ENCODE measurements at regions not wholly inside any gene's neighbourhood (a gene's known extent, or its start where the extent isn't known, plus 50 kb on each side); places are given as distances from the start of the nearest gene placed in this dataset.
"Not testable (repeated sequence)": the region's sequence is repeated elsewhere in the genome, so short reads cannot be mapped to it uniquely, and the experiment has no call there.

GRCh38 chr7:16369855-16370254 lies 51.5 kb downstream of the CRPPA start:
- ChIA-PET CTCF (no interaction called here), POLR2A (no interaction called here)
- no peaks in the 10 kb centered on the region for H3K36me3 Mint-ChIP-seq (ENCODE audit: low read depth)
- H3K9me3 Mint-ChIP-seq, result no peaks in the 10 kb centered on the region
- H3K27ac Mint-ChIP-seq, result no peak overlapping the region
- no peak overlapping the region for H3K4me3 Mint-ChIP-seq
- no peak for DNase-seq
- H3K27me3 Mint-ChIP-seq, result no peaks in the 10 kb centered on the region
- no peaks in the 10 kb centered on the region for H3K4me1 Mint-ChIP-seq

DNA sequence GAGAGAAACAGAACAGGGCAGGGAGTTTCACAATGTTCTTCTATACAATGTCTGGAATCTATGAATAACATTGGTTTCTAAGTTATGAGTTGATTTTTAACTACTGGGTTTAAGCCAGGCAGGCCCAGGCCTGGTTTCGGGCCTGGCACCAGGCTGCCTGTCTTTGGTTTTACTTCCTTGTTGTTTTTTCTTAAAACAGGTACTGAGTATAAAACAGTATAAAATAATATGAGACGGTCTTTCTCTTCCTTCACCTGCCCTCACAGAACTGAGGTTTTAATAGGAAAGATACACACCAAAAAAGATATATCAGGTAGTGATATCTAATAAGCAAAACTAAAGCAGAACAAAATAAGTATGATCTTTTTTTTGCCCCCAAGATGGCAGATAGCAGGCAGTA lies 52.0 kb downstream of the CRPPA start:
- H3K9me3 Mint-ChIP-seq; H3K4me3 Mint-ChIP-seq; POLR2A ChIA-PET; DNase-seq; H3K36me3 Mint-ChIP-seq (ENCODE audit: low read depth); H3K27me3 Mint-ChIP-seq; H3K4me1 Mint-ChIP-seq; H3K27ac Mint-ChIP-seq; CTCF ChIA-PET: not testable (repeated sequence)

GRCh38 chr7:16368885-16369284 lies 52.5 kb downstream of the CRPPA start:
- H3K4me1 Mint-ChIP-seq, result no peaks in the 10 kb centered on the region
- no peaks in the 10 kb centered on the region for H3K27me3 Mint-ChIP-seq
- CTCF ChIA-PET, result no interaction called here
- H3K4me3 Mint-ChIP-seq, result no peak overlapping the region
- no peak for DNase-seq
- H3K36me3 Mint-ChIP-seq (ENCODE audit: low read depth), result no peaks in the 10 kb centered on the region
- H3K9me3 Mint-ChIP-seq, result no peaks in the 10 kb centered on the region
- H3K27ac Mint-ChIP-seq, result no peak overlapping the region
- POLR2A ChIA-PET, result no interaction called here

GRCh38 chr7:16367115-16367514 lies 54.2 kb downstream of the CRPPA start:
- H3K4me3 Mint-ChIP-seq, result no peak overlapping the region
- ChIA-PET POLR2A (no interaction called here), CTCF (no interaction called here)
- no peaks in the 10 kb centered on the region for H3K4me1 Mint-ChIP-seq
- H3K9me3 Mint-ChIP-seq, result no peaks in the 10 kb centered on the region
- H3K36me3 Mint-ChIP-seq (ENCODE audit: low read depth), result no peaks in the 10 kb centered on the region
- DNase-seq, result no peak
- no peaks in the 10 kb centered on the region for H3K27me3 Mint-ChIP-seq
- H3K27ac Mint-ChIP-seq, result no peak overlapping the region

DNA sequence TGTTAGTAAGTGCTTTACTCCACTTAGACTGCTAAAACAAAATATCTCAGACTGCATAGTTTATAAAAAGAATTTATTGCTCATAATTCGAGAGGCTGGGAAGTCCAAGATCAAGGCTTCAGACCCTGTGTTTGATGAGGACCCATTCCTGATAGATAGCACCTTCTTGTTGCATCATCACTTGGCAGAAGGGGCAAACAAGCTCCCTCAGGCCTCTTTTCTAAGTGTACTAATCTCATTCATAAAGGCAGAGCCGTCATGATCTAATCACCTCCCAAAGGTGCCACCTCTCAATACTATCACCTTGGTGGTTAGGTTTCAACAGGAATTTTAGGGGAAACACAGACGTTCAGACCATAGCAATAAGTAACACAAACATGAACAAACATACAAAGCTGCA lies 55.4 kb downstream of the CRPPA start:
- no peaks in the 10 kb centered on the region for H3K9me3 Mint-ChIP-seq
- no peak overlapping the region for H3K4me3 Mint-ChIP-seq
- ChIA-PET POLR2A (no interaction called here), CTCF (no interaction called here)
- no peaks in the 10 kb centered on the region for H3K27me3 Mint-ChIP-seq
- H3K36me3 Mint-ChIP-seq (ENCODE audit: low read depth), result no peaks in the 10 kb centered on the region
- no peak overlapping the region for H3K27ac Mint-ChIP-seq
- no peak for DNase-seq
- no peaks in the 10 kb centered on the region for H3K4me1 Mint-ChIP-seq

DNA sequence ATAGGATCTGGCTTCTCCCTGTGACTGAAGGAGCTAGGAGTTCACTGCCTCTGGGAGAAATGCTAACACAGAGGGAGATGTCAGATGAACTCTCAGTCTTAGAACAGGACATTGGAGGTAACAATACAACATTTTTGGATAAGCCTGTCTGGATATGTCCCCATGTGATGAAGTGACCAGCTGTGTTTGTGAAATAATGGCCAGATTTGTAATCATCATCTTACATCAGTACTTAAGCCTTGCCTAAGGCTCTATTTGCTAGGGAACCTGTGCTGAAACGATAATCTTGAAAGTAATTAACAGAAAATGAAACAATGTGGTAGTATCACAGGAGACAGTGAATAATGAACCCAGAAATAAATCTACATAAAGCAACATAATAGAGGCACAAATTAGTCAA lies 56.2 kb downstream of the CRPPA start:
- Mint-ChIP-seq H3K27me3 (no peaks in the 10 kb centered on the region), H3K9me3 (no peaks in the 10 kb centered on the region), H3K4me1 (no peaks in the 10 kb centered on the region), H3K27ac (no peak overlapping the region), H3K36me3 (ENCODE audit: low read depth) (no peaks in the 10 kb centered on the region), H3K4me3 (no peak overlapping the region)
- CTCF ChIA-PET, result no interaction called here
- no peak for DNase-seq
- POLR2A ChIA-PET, result no interaction called here

GRCh38 chr7:16359216-16359615 lies 62.1 kb downstream of the CRPPA start:
- Mint-ChIP-seq H3K4me1 (no peaks in the 10 kb centered on the region), H3K27ac (no peak overlapping the region), H3K4me3 (no peak overlapping the region), H3K36me3 (ENCODE audit: low read depth) (no peaks in the 10 kb centered on the region), H3K9me3 (no peaks in the 10 kb centered on the region), H3K27me3 (no peaks in the 10 kb centered on the region)
- no peak for DNase-seq
- ChIA-PET CTCF (no interaction called here), POLR2A (no interaction called here)

- H3K4me3 Mint-ChIP-seq, result no peak overlapping the region
- POLR2A ChIA-PET, result no interaction called here
- no peak for DNase-seq
- H3K4me1 Mint-ChIP-seq, result no peaks in the 10 kb centered on the region
- CTCF ChIA-PET, result no interaction called here
- no peaks in the 10 kb centered on the region for H3K36me3 Mint-ChIP-seq (ENCODE audit: low read depth)
- H3K27ac Mint-ChIP-seq, result no peak overlapping the region
- no peaks in the 10 kb centered on the region for H3K9me3 Mint-ChIP-seq
- no peaks in the 10 kb centered on the region for H3K27me3 Mint-ChIP-seq
Measured at GRCh38 chr7:16357921-16358320, 63.4 kb downstream of the CRPPA start.

DNA sequence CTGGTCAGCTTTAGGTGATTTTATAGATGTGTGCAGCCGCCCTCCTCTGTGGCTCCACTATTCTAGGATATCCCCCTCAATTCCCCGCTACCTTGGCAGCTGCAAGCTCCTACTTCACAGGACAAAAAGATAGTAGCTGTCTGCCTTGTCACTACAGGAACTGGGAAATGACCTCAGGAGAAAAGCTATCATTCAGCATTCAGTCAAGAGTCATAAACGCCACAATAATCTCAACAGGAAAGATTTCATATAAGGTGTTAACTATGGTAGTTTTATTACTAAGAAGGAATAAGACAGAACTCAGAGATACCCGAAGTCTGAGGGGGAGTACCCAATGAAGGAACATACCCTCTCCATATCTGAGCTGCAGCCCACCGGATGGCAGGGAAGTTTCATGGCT lies 63.9 kb downstream of the CRPPA start:
- ChIA-PET CTCF (no interaction called here), POLR2A (no interaction called here)
- Mint-ChIP-seq H3K4me3 (no peak overlapping the region), H3K27ac (no peak overlapping the region), H3K27me3 (no peaks in the 10 kb centered on the region), H3K9me3 (no peaks in the 10 kb centered on the region), H3K36me3 (ENCODE audit: low read depth) (no peaks in the 10 kb centered on the region), H3K4me1 (no peaks in the 10 kb centered on the region)
- no peak for DNase-seq

DNA sequence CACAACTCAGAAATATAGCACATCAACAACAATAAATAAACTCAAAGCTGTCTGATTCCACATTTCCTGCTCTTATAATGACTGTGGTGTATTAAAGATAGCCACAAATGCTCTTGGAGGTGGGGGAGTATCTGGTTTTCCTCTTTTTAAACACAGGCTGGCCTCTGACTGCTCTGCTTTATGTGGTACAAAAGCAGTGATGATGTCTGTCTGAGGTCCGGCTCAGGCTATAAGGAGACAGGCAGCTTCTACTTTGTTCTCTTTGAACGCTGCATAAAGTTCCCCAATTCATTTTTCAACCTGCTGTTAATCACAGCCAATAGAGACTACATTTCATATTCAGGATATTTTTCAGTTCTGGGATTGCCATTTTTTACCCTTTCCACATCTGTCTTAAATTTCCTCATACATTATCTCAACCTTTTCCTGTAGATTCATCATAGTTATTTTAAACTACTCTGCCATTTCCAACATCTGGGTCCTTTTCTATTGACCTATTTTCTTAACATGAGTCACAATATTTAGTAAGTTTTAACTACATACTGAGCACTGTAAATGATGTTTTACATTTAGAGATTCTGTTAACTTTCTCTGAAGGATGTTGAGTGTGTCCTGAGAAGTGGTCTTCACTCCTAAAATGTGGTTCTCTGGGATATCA lies 64.9 kb downstream of the CRPPA start:
- no peak for DNase-seq

DNA sequence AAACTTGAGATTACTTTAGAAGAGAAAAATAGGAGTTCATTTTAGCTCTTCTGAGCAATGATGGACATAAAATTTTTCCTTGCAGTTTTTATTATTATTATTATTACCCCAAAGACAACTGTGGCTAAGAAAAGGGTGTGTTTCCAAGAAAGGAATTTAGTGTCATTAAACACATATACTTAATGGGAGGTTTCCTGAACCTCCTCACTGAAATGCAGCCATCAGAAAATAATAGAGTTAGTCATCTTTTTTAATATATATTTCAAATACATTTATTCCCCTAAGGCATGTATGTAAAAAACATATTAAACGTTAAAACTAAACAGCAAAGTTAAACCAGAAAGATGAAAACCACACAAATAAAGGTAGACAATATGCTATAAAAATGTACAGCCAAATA lies 66.8 kb downstream of the CRPPA start:
- no peak for DNase-seq
- POLR2A ChIA-PET, result no interaction called here
- Mint-ChIP-seq H3K9me3 (peaks cover 5% of the 10 kb centered on the region), H3K27me3 (no peaks in the 10 kb centered on the region), H3K4me3 (no peak overlapping the region), H3K27ac (no peak overlapping the region), H3K36me3 (ENCODE audit: low read depth) (no peaks in the 10 kb centered on the region), H3K4me1 (no peaks in the 10 kb centered on the region)
- CTCF ChIA-PET, result no interaction called here

More for the DNA sequence above, 64.9 kb downstream of the CRPPA start:
- Mint-ChIP-seq H3K27me3 (no peaks in the 10 kb centered on the region), H3K27ac (no peak overlapping the region), H3K4me3 (no peak overlapping the region), H3K9me3 (peaks cover 3% of the 10 kb centered on the region), H3K36me3 (ENCODE audit: low read depth) (no peaks in the 10 kb centered on the region), H3K4me1 (no peaks in the 10 kb centered on the region)
- ChIA-PET POLR2A (no interaction called here), CTCF (no interaction called here)

- Mint-ChIP-seq H3K27me3 (no peaks in the 10 kb centered on the region), H3K27ac (no peak overlapping the region), H3K4me1 (no peaks in the 10 kb centered on the region), H3K9me3 (peaks cover 9% of the 10 kb centered on the region), H3K36me3 (ENCODE audit: low read depth) (no peaks in the 10 kb centered on the region), H3K4me3 (no peak overlapping the region)
- CTCF ChIA-PET, result no interaction called here
- POLR2A ChIA-PET, result no interaction called here
- DNase-seq, result no peak
Measured at GRCh38 chr7:16353226-16353625, 68.1 kb downstream of the CRPPA start.

- ChIA-PET CTCF (no interaction called here), POLR2A (no interaction called here)
- H3K9me3 Mint-ChIP-seq, result peaks cover 9% of the 10 kb centered on the region
- no peaks in the 10 kb centered on the region for H3K36me3 Mint-ChIP-seq (ENCODE audit: low read depth)
- H3K4me1 Mint-ChIP-seq, result peaks cover 10% of the 10 kb centered on the region
- no peak overlapping the region for H3K4me3 Mint-ChIP-seq
- H3K27ac Mint-ChIP-seq, result no peak overlapping the region
- H3K27me3 Mint-ChIP-seq, result no peaks in the 10 kb centered on the region
- no peak for DNase-seq
Measured at GRCh38 chr7:16350634-16351033, 70.7 kb downstream of the CRPPA start.

GRCh38 chr7:16348251-16348650 lies 73.1 kb downstream of the CRPPA start:
- CTCF ChIA-PET, result no interaction called here
- no peaks in the 10 kb centered on the region for H3K36me3 Mint-ChIP-seq (ENCODE audit: low read depth)
- no peaks in the 10 kb centered on the region for H3K27me3 Mint-ChIP-seq
- no peak overlapping the region for H3K4me3 Mint-ChIP-seq
- peaks cover 10% of the 10 kb centered on the region for H3K4me1 Mint-ChIP-seq
- no peak overlapping the region for H3K27ac Mint-ChIP-seq
- DNase-seq, result no peak
- POLR2A ChIA-PET, result no interaction called here
- H3K9me3 Mint-ChIP-seq, result peaks cover 12% of the 10 kb centered on the region

GRCh38 chr7:16347827-16348192 lies 73.5 kb downstream of the CRPPA start:
- Mint-ChIP-seq H3K27ac (no peak overlapping the region), H3K4me1 (peaks cover 10% of the 10 kb centered on the region), H3K36me3 (ENCODE audit: low read depth) (no peaks in the 10 kb centered on the region), H3K27me3 (no peaks in the 10 kb centered on the region), H3K9me3 (peaks cover 12% of the 10 kb centered on the region), H3K4me3 (no peak overlapping the region)
- ChIA-PET POLR2A (no interaction called here), CTCF (no interaction called here)
- no peak for DNase-seq

Measured in activated CD4-positive, alpha-beta memory T cell treated with anti-CD3 and anti-CD28 coated beads, Interleukin-2, amount 10 ng/mL, durations not matched to agents 7 days and 5 days (primary cell).